Esophagus muscularis mucosa (tissue), 4 donors: ENCODE measurements at regions not wholly inside any gene's neighbourhood (a gene's known extent, or its start where the extent isn't known, plus 50 kb on each side); places are given as distances from the start of the nearest gene placed in this dataset.

Experiments used
- CTCF ChIP-seq, 3 experiments: fragments of 200-600 bp in 2 of 3; fragments of 450-650 bp in 1 of 3; sonication (generic) in 2 of 3; IDR thresholded peaks; one replicate each; pipeline ENCODE4 v1.5.1; 2017 to 2019; ENCODE audit warnings: antibody characterized with exemption in 3 of 3, mild to moderate bottlenecking in 2 of 3, moderate library complexity in 1 of 3
- EP300 ChIP-seq: sonication (generic); formaldehyde crosslinking; IDR thresholded peaks from one replicate; pipeline ENCODE4 v1.6.1; 2017; ENCODE audit warnings: antibody characterized with exemption
- POLR2A ChIP-seq: fragments of 450-650 bp; IDR thresholded peaks from one replicate; pipeline ENCODE4 v1.6.1; 2017; ENCODE audit warnings: antibody characterized with exemption, moderate library complexity, mild to moderate bottlenecking, low read depth
- POLR2AphosphoS5 ChIP-seq, 2 donors: sonication (generic); formaldehyde crosslinking; IDR thresholded peaks; one replicate each; pipeline ENCODE4 v1.6.1; 2017; ENCODE audit warnings: antibody characterized with exemption in 2 of 2

GRCh38 chr2:790081-790480 is 112.9 kb upstream of the TMEM18 start:
- TF ChIP-seq CTCF (IDR thresholded peaks at IDR 0.05) (no peak), POLR2A (no peak), EP300 (no peak), POLR2AphosphoS5 (IDR thresholded peaks at IDR 0.05) (no peak)
